ENCODE measurements at regions not wholly inside any gene's neighbourhood (a gene's known extent, or its start where the extent isn't known, plus 50 kb on each side); places are given as distances from the start of the nearest gene placed in this dataset.

GRCh38 chr5:165956854-165957253 is 2334.6 kb upstream of the WWC1 start:
- DNase-seq (ENCODE audit: low spot score), result no peak

DNA sequence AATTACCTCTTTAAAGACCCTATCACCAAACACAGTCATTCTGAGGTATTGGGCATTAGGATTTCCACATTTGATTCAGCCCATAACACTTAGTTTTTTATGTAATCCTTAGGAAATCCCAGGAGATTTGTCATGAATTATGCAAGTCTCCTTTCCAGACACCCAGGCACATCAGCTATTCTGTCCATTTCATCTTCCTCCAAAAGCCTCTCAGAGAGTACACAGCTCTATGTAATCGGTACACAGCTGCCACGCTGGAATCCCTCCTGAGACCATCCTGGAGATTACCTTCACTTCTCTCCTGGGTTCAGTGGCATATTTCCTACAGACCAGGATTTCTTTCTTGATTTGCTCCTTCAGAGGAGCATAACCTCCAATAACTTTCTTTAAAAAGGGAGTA is 2309.8 kb upstream of the WWC1 start:
- DNase-seq (ENCODE audit: low spot score), result no peak

DNA sequence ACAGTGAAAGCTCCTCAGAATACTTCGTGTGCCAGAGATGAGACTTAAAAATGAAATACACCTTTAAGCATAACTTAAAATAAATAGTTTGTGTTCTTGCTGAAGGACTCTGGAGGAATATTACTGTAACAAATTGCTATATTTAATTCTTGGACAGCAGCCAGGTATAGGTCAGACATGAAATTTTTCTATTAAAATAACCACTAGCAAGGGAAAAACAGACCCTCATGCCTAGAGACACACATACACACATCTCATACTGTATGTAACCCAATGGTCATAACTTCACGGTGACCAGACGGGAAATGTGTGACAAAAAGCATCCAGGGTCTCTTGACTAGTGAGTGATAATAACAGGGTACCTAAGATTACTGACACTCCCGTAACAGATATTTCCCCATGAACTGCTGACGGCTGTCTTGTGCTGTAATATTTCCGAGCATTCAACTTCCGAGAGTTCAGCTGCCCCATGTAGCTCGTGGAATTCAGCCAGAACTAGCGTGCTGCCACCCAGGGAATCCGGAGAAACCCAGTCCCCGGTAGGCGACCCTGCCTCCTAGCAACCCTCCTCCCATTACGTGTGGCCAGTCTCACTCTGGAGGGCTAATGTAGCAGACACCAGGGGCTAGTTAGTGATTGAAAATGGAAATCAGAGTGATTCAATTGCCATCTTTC is 2295.1 kb upstream of the WWC1 start:
- DNase-seq (ENCODE audit: low spot score), result no peak

- no peak for DNase-seq (ENCODE audit: low spot score)
These were observed 2291.6 kb upstream of the WWC1 start for GRCh38 chr5:165999693-166000320.

- no peak for DNase-seq (ENCODE audit: low spot score)
These were observed 2287.4 kb upstream of the WWC1 start for GRCh38 chr5:166004006-166004405.

DNA sequence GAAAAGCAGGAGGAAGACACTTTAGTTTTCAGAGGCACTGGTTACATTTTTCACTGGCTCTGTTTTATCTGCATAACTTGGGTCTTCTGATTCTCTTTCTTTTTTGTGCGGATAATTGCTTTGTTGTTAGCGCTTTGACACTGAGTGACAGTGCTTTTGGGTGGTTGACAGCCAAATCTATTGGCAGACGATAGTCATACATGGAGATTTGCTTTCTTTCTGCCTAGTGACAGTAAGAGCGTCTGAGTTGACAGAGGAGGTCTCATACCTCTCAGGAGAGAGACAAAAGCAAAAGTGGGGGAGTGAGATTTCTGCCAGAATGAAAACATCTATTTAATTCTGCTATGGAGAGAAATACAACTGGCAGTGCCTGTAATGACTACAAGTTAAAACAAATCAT is 2278.0 kb upstream of the WWC1 start:
- no peak for DNase-seq (ENCODE audit: low spot score)

DNA sequence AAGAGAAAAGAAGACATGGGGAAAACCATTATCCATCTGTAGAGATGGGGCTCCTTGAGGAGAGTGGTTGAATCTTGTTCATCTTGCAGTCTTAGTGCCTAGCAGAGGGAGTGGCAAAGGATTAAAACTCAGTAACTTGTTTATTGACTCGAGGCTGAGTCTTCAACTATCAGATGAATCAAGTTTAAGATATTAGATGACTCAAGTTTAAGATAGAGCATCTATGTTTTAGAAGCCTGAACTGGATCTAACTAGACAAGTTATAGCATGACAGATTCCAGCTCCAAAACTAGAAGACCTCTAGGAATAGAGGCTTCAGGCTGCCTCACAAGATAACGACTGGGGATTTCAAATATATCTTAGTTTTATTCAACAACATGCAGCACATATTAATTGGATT is 2277.2 kb upstream of the WWC1 start:
- no peak for DNase-seq (ENCODE audit: low spot score)

GRCh38 chr5:166018716-166019115 is 2272.7 kb upstream of the WWC1 start:
- DNase-seq (ENCODE audit: low spot score), result no peak

GRCh38 chr5:166022065-166022464 is 2269.4 kb upstream of the WWC1 start:
- DNase-seq (ENCODE audit: low spot score), result no peak

- DNase-seq (ENCODE audit: low spot score), result no peak
These were observed 2266.5 kb upstream of the WWC1 start for GRCh38 chr5:166024970-166025369.

GRCh38 chr5:166027582-166027981 is 2263.9 kb upstream of the WWC1 start:
- no peak for DNase-seq (ENCODE audit: low spot score)

- DNase-seq (ENCODE audit: low spot score), result no peak
These were observed 2259.5 kb upstream of the WWC1 start for GRCh38 chr5:166031926-166032325.

GRCh38 chr5:166032601-166033000 is 2258.8 kb upstream of the WWC1 start:
- DNase-seq (ENCODE audit: low spot score), result no peak

GRCh38 chr5:166045961-166046360 is 2245.5 kb upstream of the WWC1 start:
- DNase-seq (ENCODE audit: low spot score), result no peak

GRCh38 chr5:166046956-166047355 is 2244.5 kb upstream of the WWC1 start:
- DNase-seq (ENCODE audit: low spot score), result no peak

DNA sequence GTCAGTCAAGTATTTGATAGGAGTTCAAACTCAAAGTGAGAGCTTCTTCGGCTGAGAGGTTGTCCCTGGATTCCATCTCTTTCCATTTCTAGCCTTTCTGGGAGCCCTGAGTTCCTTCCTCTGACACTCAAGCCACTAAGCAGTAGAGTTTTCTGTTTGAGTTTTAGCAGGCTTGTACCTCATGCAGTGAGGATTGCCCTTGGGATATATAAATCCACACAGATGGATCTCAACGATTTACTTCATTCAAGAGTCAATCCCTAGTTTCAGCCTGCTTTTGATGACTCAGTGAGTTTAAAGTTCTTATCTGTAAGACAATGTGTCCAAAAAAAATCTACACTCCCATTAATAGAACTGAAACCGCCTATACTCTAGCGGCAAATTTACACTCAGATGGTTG is 2240.9 kb upstream of the WWC1 start:
- DNase-seq (ENCODE audit: low spot score), result no peak

- no peak for DNase-seq (ENCODE audit: low spot score)
These were observed 2232.8 kb upstream of the WWC1 start for GRCh38 chr5:166058660-166059059.

- no peak for DNase-seq (ENCODE audit: low spot score)
These were observed 2229.4 kb upstream of the WWC1 start for GRCh38 chr5:166062094-166062493.

GRCh38 chr5:166062719-166063118 is 2228.7 kb upstream of the WWC1 start:
- no peak for DNase-seq (ENCODE audit: low spot score)

DNA sequence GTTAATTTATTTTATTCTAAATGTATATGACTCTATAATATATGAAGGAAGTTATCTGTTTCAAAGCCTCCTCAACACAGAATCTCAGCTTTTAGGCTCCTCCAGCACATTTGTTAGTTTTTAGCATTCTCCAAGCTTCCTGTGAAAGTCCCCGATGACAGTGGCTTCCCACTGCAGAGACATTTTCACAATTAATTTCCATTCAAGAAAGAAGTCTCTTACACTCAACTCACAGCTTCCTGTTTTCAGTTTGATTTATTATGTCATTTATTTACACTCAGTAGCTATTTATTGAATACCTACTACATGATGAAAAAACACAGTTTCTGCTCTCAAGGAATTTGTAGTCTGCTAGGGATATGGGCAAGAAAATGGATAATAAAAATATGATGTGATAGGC is 2228.2 kb upstream of the WWC1 start:
- DNase-seq (ENCODE audit: low spot score), result no peak

DNA sequence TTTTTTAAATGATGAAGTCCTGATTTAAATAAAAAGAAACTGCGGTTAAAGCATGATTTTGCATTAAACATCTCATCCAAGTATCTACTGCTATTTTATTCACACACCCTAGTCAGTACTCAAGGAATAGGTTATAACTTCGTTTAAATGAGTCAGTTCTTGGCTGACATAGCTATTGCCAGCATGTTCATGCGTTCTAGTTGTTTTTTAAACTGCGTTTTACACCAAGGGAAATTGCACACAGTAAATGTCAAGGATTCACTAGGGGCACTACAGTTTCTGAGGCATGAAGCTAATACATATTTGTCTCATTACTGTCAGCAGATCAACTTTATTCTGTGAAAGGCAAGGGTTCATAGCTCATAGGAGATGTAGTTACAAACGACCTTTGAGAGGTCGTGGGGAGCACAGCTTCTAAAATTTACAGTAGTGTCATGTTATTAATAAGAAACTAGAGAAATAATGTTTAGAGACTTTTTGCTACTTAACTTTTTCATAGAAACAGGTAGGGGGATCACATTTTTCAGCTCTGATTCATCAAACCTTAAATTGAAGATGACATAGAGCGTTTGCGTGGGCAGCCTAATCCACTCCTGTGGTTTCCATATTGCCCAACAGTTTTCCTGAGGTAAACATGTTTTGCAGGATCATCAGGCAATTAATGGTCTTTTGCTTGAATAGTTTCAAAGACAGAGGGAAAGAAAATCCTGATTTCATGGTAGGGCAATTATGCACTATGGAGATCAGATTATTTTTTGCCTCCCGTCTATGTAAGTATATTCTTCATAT is 2222.7 kb upstream of the WWC1 start:
- no peak for DNase-seq (ENCODE audit: low spot score)

GRCh38 chr5:166073901-166074581 is 2217.4 kb upstream of the WWC1 start:
- DNase-seq (ENCODE audit: low spot score), result no peak

All from GM03348 (cell line).